HG03039 (cell line): ENCODE measurements at regions not wholly inside any gene's neighbourhood (a gene's known extent, or its start where the extent isn't known, plus 50 kb on each side); places are given as distances from the start of the nearest gene placed in this dataset.

ENCODE experiments used
- ATAC-seq: cut with Tn5 transposase; IDR thresholded peaks from one replicate; pipeline ENCODE4 v1.9.1; 2021; ENCODE audit warnings: mild to moderate bottlenecking, moderate library complexity; ENCODE audit not compliant: unreplicated experiment

DNA sequence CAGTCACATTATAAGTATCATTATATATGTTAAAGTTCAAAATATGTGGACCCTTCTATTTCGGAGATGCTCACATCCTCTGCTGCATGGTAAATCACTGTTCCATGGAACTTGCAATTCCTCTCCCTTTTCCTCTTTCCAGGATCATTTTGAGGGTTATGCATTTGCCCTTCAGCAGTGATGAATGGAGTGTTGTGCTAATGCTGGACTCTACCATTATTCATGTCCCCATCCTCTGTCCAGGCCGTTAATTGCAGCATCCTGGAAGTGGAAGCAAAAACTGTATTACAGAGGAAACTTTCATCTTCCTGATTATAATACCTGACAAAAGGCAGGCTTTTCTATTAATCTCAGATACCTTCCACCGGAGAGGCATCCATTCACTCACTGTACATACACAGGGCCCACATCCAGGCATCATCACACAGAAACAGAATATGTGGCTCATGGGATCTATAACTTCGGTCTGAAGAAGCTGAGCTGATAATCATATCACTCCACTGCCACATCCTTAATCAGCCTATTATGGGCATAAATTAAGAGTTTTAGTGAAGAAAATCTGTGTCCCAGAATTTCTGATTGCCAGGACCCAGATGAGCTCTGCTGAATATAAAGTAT lies 65.0 kb upstream of the ACO1 start:
- no peak for ATAC-seq

- no peak for ATAC-seq
Measured at GRCh38 chr9:32322622-32323021, 61.8 kb upstream of the ACO1 start.

DNA sequence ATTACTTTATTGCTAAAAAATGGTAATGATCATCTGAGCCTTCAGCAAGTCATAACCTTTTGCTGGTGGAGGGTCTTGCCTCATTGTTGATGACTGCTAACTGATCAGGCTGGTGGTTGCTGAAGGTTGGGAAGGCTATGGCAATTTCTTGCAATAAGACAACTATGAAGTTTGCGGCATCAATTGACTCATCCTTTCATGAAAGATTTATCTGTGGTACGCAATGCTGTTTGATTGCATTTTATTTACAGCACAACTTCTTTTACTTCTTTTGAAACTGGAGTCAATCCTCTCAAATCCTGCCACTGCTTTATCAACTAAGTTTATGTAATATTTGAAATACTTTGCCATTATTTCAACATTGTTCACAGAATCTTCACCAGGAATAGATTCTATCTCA lies 58.3 kb upstream of the ACO1 start:
- ATAC-seq: no peak

GRCh38 chr9:32331240-32331639 lies 53.2 kb upstream of the ACO1 start:
- no peak for ATAC-seq

DNA sequence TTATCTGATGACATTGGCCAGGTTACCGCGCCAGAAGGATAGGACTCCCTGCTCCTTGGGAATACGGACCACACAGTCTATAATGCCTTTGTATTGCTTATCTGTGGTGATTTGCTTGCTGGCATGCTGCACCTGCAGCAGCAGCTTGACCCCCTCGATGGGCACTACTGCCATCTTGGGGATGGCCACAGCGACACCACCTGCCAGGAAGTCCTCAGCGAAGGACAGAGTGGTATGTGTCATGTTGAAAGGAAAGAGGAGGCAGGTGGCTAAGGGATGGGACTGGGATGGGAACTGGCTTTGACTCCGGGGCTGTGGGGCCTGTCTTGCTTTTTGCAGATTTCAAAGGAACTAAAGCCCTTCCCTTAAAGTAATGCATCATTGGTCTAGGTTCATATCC lies 50.3 kb upstream of the ACO1 start:
- ATAC-seq: no peak
